GM12891 (cell line): ENCODE measurements at regions not wholly inside any gene's neighbourhood (a gene's known extent, or its start where the extent isn't known, plus 50 kb on each side); places are given as distances from the start of the nearest gene placed in this dataset.

Source experiments
- DNase-seq: peaks from one replicate; pipeline ENCODE4 v3.0.0; 2011; ENCODE audit warnings: low spot score; ENCODE audit not compliant: insufficient read length
- FAIRE-seq: peaks from 2 replicates; lab custom pipeline; 2011; peaks lifted over from hg19 to GRCh38; lab: Jason Lieb, UNC
- PAX5 ChIP-seq: IDR thresholded peaks from 2 replicates; pipeline ENCODE4 v1.6.1; 2011; ENCODE audit warnings: low read length, moderate library complexity, mild to moderate bottlenecking; ENCODE audit not compliant: insufficient read depth, severe bottlenecking
- POLR2A ChIP-seq: IDR thresholded peaks from 2 replicates; pipeline ENCODE4 v1.6.1; 2011; ENCODE audit warnings: low read depth, low read length, control low read depth
- POLR2AphosphoS5 ChIP-seq: IDR thresholded peaks from 2 replicates; pipeline ENCODE4 v1.6.1; 2011; ENCODE audit warnings: low read depth, low read length, control low read depth
- POU2F2 ChIP-seq: IDR thresholded peaks from 2 replicates; pipeline ENCODE4 v1.6.1; 2011; ENCODE audit warnings: low read depth, mild to moderate bottlenecking, control low read depth, low read length, moderate library complexity
- SPI1 ChIP-seq: IDR thresholded peaks from 2 replicates; pipeline ENCODE4 v1.6.1; 2011; ENCODE audit warnings: low read depth, low read length, control low read depth
- TAF1 ChIP-seq: IDR thresholded peaks from 2 replicates; pipeline ENCODE4 v1.6.1; 2011; ENCODE audit warnings: low read depth, low read length, control low read depth

- FAIRE-seq (no peak), DNase-seq (no peak)
These were observed 146.0 kb upstream of the MAGI3 start for GRCh38 chr1:113244112-113244820.

GRCh38 chr1:113245252-113245651 lies 145.1 kb upstream of the MAGI3 start:
- TF ChIP-seq TAF1, result no peak
- TF ChIP-seq POLR2AphosphoS5, result no peak
- no peak for TF ChIP-seq POLR2A
- no peak for TF ChIP-seq POU2F2
- TF ChIP-seq PAX5, result no peak
- no peak for TF ChIP-seq SPI1
- DNase-seq (no peak), FAIRE-seq (no peak)

More at GRCh38 chr1:113244112-113244820, 146.0 kb upstream of the MAGI3 start:
- TF ChIP-seq POLR2AphosphoS5, result no peak
- TF ChIP-seq POU2F2, result no peak
- no peak for TF ChIP-seq PAX5
- no peak for TF ChIP-seq TAF1
- no peak for TF ChIP-seq SPI1
- no peak for TF ChIP-seq POLR2A

- DNase-seq (no peak), FAIRE-seq (no peak)
- TF ChIP-seq TAF1, result no peak
- no peak for TF ChIP-seq POU2F2
- no peak for TF ChIP-seq PAX5
- no peak for TF ChIP-seq POLR2A
- no peak for TF ChIP-seq POLR2AphosphoS5
- no peak for TF ChIP-seq SPI1
These were observed 143.4 kb upstream of the MAGI3 start for GRCh38 chr1:113246929-113247328.

DNA sequence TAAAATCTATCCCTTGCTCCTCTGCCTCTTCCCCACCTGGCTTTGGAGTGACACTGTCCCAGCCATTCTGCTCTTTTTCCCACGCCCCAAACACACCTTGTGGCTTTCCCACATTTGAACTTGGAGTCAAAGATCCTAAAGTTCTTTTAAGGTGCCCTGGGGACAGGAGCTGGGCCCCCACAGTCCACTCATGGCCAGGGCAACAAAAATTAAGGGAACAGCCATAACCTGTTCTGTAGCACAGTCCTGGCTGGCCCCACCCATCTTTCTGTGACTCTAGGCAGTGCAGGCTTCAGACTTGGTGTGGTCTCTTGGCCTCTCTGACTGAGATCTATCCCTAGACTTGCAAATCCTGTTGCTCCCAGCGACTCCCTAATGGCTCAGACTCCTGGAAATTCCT lies 143.0 kb upstream of the MAGI3 start:
- FAIRE-seq (no peak), DNase-seq (no peak)
- TF ChIP-seq PAX5 (no peak), POLR2A (no peak), POLR2AphosphoS5 (no peak), SPI1 (no peak), POU2F2 (no peak), TAF1 (no peak)

DNA sequence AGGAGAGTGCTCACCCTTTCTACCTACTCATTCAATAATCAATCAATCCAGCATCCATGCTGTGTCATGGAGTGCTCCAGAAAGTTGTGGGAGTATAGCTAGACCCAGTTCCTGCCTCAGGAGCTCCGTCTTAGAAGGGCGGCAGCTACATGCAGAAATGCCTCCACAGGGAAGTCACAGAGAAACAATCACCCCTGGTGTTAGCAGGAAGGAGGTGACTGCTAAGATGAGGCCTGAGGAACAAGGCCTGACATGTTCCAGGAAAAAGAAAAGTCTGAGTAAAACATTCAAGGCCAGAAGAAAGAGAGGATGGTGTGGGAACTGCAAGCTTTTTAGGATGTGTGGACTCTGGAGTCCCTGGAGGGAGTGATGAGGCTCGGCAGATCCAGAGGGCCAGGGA lies 142.5 kb upstream of the MAGI3 start:
- FAIRE-seq, result no peak
- DNase-seq, result no peak
- TF ChIP-seq POLR2AphosphoS5 (no peak), PAX5 (no peak), SPI1 (no peak), POU2F2 (no peak), TAF1 (no peak), POLR2A (no peak)

- no peak for FAIRE-seq
- TF ChIP-seq PAX5 (no peak), TAF1 (no peak), POU2F2 (no peak)
- DNase-seq, result no peak
These were observed 141.8 kb upstream of the MAGI3 start for GRCh38 chr1:113248494-113248893.

- DNase-seq, result no peak
- no peak for FAIRE-seq
- TF ChIP-seq PAX5, result no peak
- TF ChIP-seq POLR2AphosphoS5, result no peak
- no peak for TF ChIP-seq TAF1
- no peak for TF ChIP-seq SPI1
- no peak for TF ChIP-seq POU2F2
- no peak for TF ChIP-seq POLR2A
These were observed 140.2 kb upstream of the MAGI3 start for GRCh38 chr1:113250161-113250560.

DNA sequence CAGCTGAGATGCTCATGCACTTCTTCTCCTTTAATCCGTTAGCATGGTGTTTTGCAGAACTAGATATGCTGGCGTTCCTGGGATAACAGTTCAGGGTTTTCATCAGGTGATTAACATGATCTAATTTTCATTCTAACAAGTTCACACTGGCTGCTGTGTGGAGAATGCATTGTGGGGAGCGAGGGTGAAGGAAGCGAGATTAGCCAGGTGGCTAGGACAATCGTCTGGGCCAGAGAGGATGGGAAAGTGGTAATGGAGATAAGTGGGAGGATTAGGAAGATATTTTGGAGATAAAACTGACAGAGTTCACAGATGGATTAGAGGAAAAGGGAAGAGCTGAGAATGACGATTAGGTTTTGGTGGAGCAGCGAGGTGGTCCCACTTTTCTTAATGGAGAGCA lies 138.1 kb upstream of the MAGI3 start:
- no peak for DNase-seq
- FAIRE-seq, result no peak
- TF ChIP-seq SPI1 (no peak), POLR2AphosphoS5 (no peak), PAX5 (no peak), POLR2A (no peak), TAF1 (no peak), POU2F2 (no peak)

- FAIRE-seq (no peak), DNase-seq (no peak)
- TF ChIP-seq POLR2AphosphoS5, result no peak
These were observed 137.1 kb upstream of the MAGI3 start for GRCh38 chr1:113253187-113253586.

DNA sequence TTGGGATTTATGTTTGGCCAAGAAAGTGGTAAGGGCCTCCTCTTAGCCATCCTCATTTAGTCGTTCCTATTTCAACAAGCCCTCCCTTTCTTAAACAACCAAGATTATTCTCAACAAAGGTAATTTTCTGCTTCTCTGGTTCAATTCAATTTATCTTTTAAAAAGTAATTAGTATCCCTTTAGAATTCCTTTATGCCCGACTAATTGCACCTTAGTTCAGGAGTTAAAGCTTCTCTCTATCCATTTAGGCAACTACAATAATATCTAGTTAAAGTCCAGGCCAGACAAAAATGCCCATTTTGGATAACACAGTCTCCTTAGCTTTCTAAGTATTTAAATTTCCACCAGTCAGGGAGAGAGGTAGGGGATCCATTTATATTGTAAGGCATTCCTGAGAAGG lies 136.7 kb upstream of the MAGI3 start:
- TF ChIP-seq POLR2AphosphoS5, result no peak
- TF ChIP-seq SPI1, result no peak
- no peak for TF ChIP-seq POU2F2
- no peak for TF ChIP-seq PAX5
- no peak for TF ChIP-seq POLR2A
- no peak for TF ChIP-seq TAF1
- DNase-seq (no peak), FAIRE-seq (no peak)
